Activated CD4-positive, alpha-beta T cell treated with anti-CD3 and anti-CD28 coated beads, Interleukin-10, Interleukin-2, amounts not matched to agents 100 ng/mL and 50 ng/mL, durations not matched to agents 16 hours and 8 hours (primary cell): ENCODE measurements at regions not wholly inside any gene's neighbourhood (a gene's known extent, or its start where the extent isn't known, plus 50 kb on each side); places are given as distances from the start of the nearest gene placed in this dataset.
"Not testable (repeated sequence)": the region's sequence is repeated elsewhere in the genome, so short reads cannot be mapped to it uniquely, and the experiment has no call there.

Experiments
- DNase-seq: peaks from one replicate; pipeline ENCODE4 v3.0.0-alpha.2; 2020

GRCh38 chr6:92485487-92485886 lies 933.9 kb downstream of the EPHA7 start:
- DNase-seq, result no peak

GRCh38 chr6:92479831-92480230 lies 939.5 kb downstream of the EPHA7 start:
- no peak for DNase-seq

- DNase-seq, result no peak
Measured at GRCh38 chr6:92473056-92473455, 946.3 kb downstream of the EPHA7 start.

- DNase-seq, result no peak
Measured at GRCh38 chr6:92469186-92469828, 950.1 kb downstream of the EPHA7 start.

GRCh38 chr6:92468066-92468465 lies 951.3 kb downstream of the EPHA7 start:
- no peak for DNase-seq

GRCh38 chr6:92460133-92460532 lies 959.2 kb downstream of the EPHA7 start:
- no peak for DNase-seq

- no peak for DNase-seq
Measured at GRCh38 chr6:92459606-92460005, 959.8 kb downstream of the EPHA7 start.

- no peak for DNase-seq
Measured at GRCh38 chr6:92446052-92446451, 973.3 kb downstream of the EPHA7 start.

- no peak for DNase-seq
Measured at GRCh38 chr6:92433911-92434310, 985.4 kb downstream of the EPHA7 start.

- DNase-seq, result no peak
Measured at GRCh38 chr6:92431502-92431901, 987.9 kb downstream of the EPHA7 start.

GRCh38 chr6:92428448-92428847 lies 990.9 kb downstream of the EPHA7 start:
- no peak for DNase-seq

- DNase-seq, result no peak
Measured at GRCh38 chr6:92427453-92427852, 991.9 kb downstream of the EPHA7 start.

- DNase-seq, result no peak
Measured at GRCh38 chr6:92415656-92416055, 1003.7 kb downstream of the EPHA7 start.

- DNase-seq, result no peak
Measured at GRCh38 chr6:92408350-92408749, 1011.0 kb downstream of the EPHA7 start.

GRCh38 chr6:92404281-92404680 lies 1015.1 kb downstream of the EPHA7 start:
- DNase-seq, result no peak

GRCh38 chr6:92399911-92400310 lies 1019.4 kb downstream of the EPHA7 start:
- no peak for DNase-seq

- not testable (repeated sequence) for DNase-seq
Measured at GRCh38 chr6:92388706-92389105, 1030.7 kb downstream of the EPHA7 start.

- no peak for DNase-seq
Measured at GRCh38 chr6:92380803-92381601, 1038.4 kb downstream of the EPHA7 start.

- no peak for DNase-seq
Measured at GRCh38 chr6:92377137-92377536, 1042.2 kb downstream of the EPHA7 start.

- DNase-seq, result no peak
Measured at GRCh38 chr6:92376691-92377090, 1042.7 kb downstream of the EPHA7 start.

- DNase-seq, result no peak
Measured at GRCh38 chr6:92371211-92372208, 1047.8 kb downstream of the EPHA7 start.

GRCh38 chr6:92369309-92369708 lies 1050.0 kb downstream of the EPHA7 start:
- no peak for DNase-seq

- DNase-seq, result no peak
Measured at GRCh38 chr6:92364948-92365541, 1054.3 kb downstream of the EPHA7 start.
